HG03571 (cell line): ENCODE measurements at regions not wholly inside any gene's neighbourhood (a gene's known extent, or its start where the extent isn't known, plus 50 kb on each side); places are given as distances from the start of the nearest gene placed in this dataset.
"Not testable (repeated sequence)": the region's sequence is repeated elsewhere in the genome, so short reads cannot be mapped to it uniquely, and the experiment has no call there.

Experiments
- ATAC-seq: cut with Tn5 transposase; IDR thresholded peaks from one replicate; pipeline ENCODE4 v1.9.1; 2021; ENCODE audit not compliant: unreplicated experiment

- ATAC-seq, result no peak
Observed at GRCh38 chr18:23311351-23312121, 141.6 kb upstream of the RIOK3 start.

GRCh38 chr18:23313379-23313778, 139.7 kb upstream of the RIOK3 start:
- ATAC-seq, result no peak

- no peak for ATAC-seq
Observed at GRCh38 chr18:23314672-23315071, 138.4 kb upstream of the RIOK3 start.

GRCh38 chr18:23316316-23316715, 136.8 kb upstream of the RIOK3 start:
- ATAC-seq, result no peak

- ATAC-seq, result no peak
Observed at GRCh38 chr18:23316988-23317387, 136.1 kb upstream of the RIOK3 start.

GRCh38 chr18:23317975-23318675, 135.0 kb upstream of the RIOK3 start:
- ATAC-seq, result no peak

GRCh38 chr18:23320709-23321236, 132.3 kb upstream of the RIOK3 start:
- ATAC-seq, result no peak

- ATAC-seq, result no peak
Observed at GRCh38 chr18:23321996-23322395, 131.1 kb upstream of the RIOK3 start.

GRCh38 chr18:23324056-23324811, 128.9 kb upstream of the RIOK3 start:
- no peak for ATAC-seq

GRCh38 chr18:23324861-23325260, 128.2 kb upstream of the RIOK3 start:
- no peak for ATAC-seq

GRCh38 chr18:23329671-23330070, 123.4 kb upstream of the RIOK3 start:
- not testable (repeated sequence) for ATAC-seq

GRCh38 chr18:23330423-23330822, 122.7 kb upstream of the RIOK3 start:
- no peak for ATAC-seq

GRCh38 chr18:23331091-23331920, 121.8 kb upstream of the RIOK3 start:
- no peak for ATAC-seq

- ATAC-seq, result no peak
Observed at GRCh38 chr18:23332356-23332755, 120.7 kb upstream of the RIOK3 start.

- no peak for ATAC-seq
Observed at GRCh38 chr18:23333827-23334226, 119.3 kb upstream of the RIOK3 start.

- ATAC-seq, result no peak
Observed at GRCh38 chr18:23334569-23334968, 118.5 kb upstream of the RIOK3 start.

- no peak for ATAC-seq
Observed at GRCh38 chr18:23336101-23336500, 117.0 kb upstream of the RIOK3 start.

- ATAC-seq, result no peak
Observed at GRCh38 chr18:23337599-23338444, 115.3 kb upstream of the RIOK3 start.

GRCh38 chr18:23340661-23341060, 112.4 kb upstream of the RIOK3 start:
- ATAC-seq, result no peak

GRCh38 chr18:23341383-23341782, 111.7 kb upstream of the RIOK3 start:
- no peak for ATAC-seq
